B cell (primary cell): ENCODE measurements at regions not wholly inside any gene's neighbourhood (a gene's known extent, or its start where the extent isn't known, plus 50 kb on each side); places are given as distances from the start of the nearest gene placed in this dataset.

Experiments
- ATAC-seq: fragments of 200-7000 bp; cut with Tn5 transposase; one replicate; pipeline ENCODE4 v1.10.0; 2021; ENCODE audit warnings: low read depth, mild to moderate bottlenecking, moderate number of reproducible peaks, moderate library complexity
- CTCF ChIA-PET: fragments of 350-600 bp; sonication (Branson Sonifier 250); formaldehyde crosslinking; loops from one replicate; lab custom pipeline; 2021; ENCODE audit warnings: antibody characterized with exemption, inconsistent platforms; lab: Charles Lee
- POLR2A ChIA-PET: fragments of 350-600 bp; sonication (Branson Sonifier 250); formaldehyde crosslinking; loops from one replicate; lab custom pipeline; 2021; ENCODE audit warnings: antibody characterized with exemption; lab: Charles Lee
- DNase-seq: peaks from one replicate; pipeline ENCODE4 v3.0.0; 2013
- H2AFZ ChIP-seq: 2 replicates; pipeline ENCODE4 v1.6.1; 2012; ENCODE audit warnings: mild to moderate bottlenecking, low read depth, low read length; ENCODE audit not compliant: insufficient read depth, poor library complexity, severe bottlenecking
- H3K27ac ChIP-seq, 2 donors: 1 replicate in 1 of 2; 2 replicates in 1 of 2; pipeline ENCODE4 v1.5.1; 2012 to 2013; ENCODE audit warnings: low read length in 2 of 2, mild to moderate bottlenecking in 2 of 2, moderate library complexity in 1 of 2
- H3K27me3 ChIP-seq, 4 experiments: fragments of 200-600 bp in 1 of 4; sonication (generic) in 1 of 4; replicated peaks in 1 of 4; 1 replicate in 2 of 4; 2 replicates in 2 of 4; pipeline versions ENCODE4 v1.6.1 to v1.7.0; 2013 to 2016; ENCODE audit warnings: low read length in 3 of 4, mild to moderate bottlenecking in 2 of 4, mixed read lengths in 1 of 4, moderate library complexity in 1 of 4; ENCODE audit not compliant: insufficient read depth in 4 of 4, control insufficient read depth in 3 of 4; ENCODE audit errors: control extremely low read depth in 1 of 4
- H3K36me3 ChIP-seq, 2 experiments: replicated peaks in 1 of 2; 1 replicate in 1 of 2; 2 replicates in 1 of 2; pipeline versions ENCODE4 v1.6.1 to v1.7.1; 2013; ENCODE audit warnings: low read length in 1 of 2; ENCODE audit not compliant: insufficient read depth in 2 of 2, control insufficient read depth in 1 of 2; ENCODE audit errors: control extremely low read depth in 1 of 2, extremely low read depth in 1 of 2
- H3K4me1 ChIP-seq, 2 donors: fragments of 200-600 bp in 1 of 2; sonication (generic) in 1 of 2; 1 replicate in 1 of 2; 2 replicates in 1 of 2; pipeline versions ENCODE4 v1.5.1 to v1.6.1; 2013 to 2017; ENCODE audit warnings: low read length in 2 of 2; ENCODE audit not compliant: control insufficient read depth in 2 of 2, insufficient read depth in 2 of 2
- H3K4me2 ChIP-seq: replicated peaks from 2 replicates; pipeline ENCODE3; 2012; ENCODE audit warnings: mild to moderate bottlenecking, low read depth, low read length; ENCODE audit not compliant: poor library complexity, severe bottlenecking
- H3K4me3 ChIP-seq, 5 experiments: fragments of 200-600 bp in 1 of 5; sonication (generic) in 1 of 5; 1 replicate in 3 of 5; 2 replicates in 2 of 5; pipeline versions ENCODE4 v1.5.1 to v1.7.0; 2011 to 2016; ENCODE audit warnings: low read length in 4 of 5, mild to moderate bottlenecking in 4 of 5, low read depth in 2 of 5, control low read depth in 1 of 5, moderate library complexity in 1 of 5; ENCODE audit not compliant: insufficient read depth in 1 of 5; ENCODE audit errors: control extremely low read depth in 1 of 5, extremely low read depth in 1 of 5
- H3K79me2 ChIP-seq: fragments of 200-600 bp; sonication (generic); one replicate; pipeline ENCODE4 v1.6.0; 2016; ENCODE audit warnings: low read length; ENCODE audit not compliant: control insufficient read depth, insufficient read depth
- H3K9ac ChIP-seq: fragments of 200-600 bp; sonication (generic); 2 replicates; pipeline ENCODE4 v1.6.1; 2017; ENCODE audit warnings: mild to moderate bottlenecking, low read length, moderate library complexity
- H3K9me3 ChIP-seq, 3 donors: one replicate each; pipeline versions ENCODE4 v1.6.1 to v1.7.1; 2013; ENCODE audit warnings: low read length in 2 of 3; ENCODE audit not compliant: control insufficient read depth in 2 of 3, insufficient read depth in 1 of 3; ENCODE audit errors: control extremely low read depth in 1 of 3
- H4K20me1 ChIP-seq: 2 replicates; pipeline ENCODE4 v1.6.0; 2012; ENCODE audit warnings: mild to moderate bottlenecking, low read length; ENCODE audit not compliant: insufficient read depth, control insufficient read depth, poor library complexity, severe bottlenecking
- H3K27ac Mint-ChIP-seq: one replicate; pipeline ENCODE4 v1.8.0; 2021; ENCODE audit warnings: mixed read lengths
- H3K27me3 Mint-ChIP-seq: one replicate; pipeline ENCODE4 v1.8.0; 2021; ENCODE audit warnings: mixed read lengths
- H3K4me1 Mint-ChIP-seq: one replicate; pipeline ENCODE4 v1.8.0; 2021; ENCODE audit warnings: mixed read lengths
- H3K4me3 Mint-ChIP-seq: one replicate; pipeline ENCODE4 v1.8.0; 2021; ENCODE audit warnings: mixed read lengths
- H3K9me3 Mint-ChIP-seq: one replicate; pipeline ENCODE4 v1.8.0; 2022; ENCODE audit warnings: mixed read lengths; ENCODE audit not compliant: insufficient read depth
- CTCF ChIP-seq: fragments of 200-600 bp; IDR thresholded peaks from one replicate; pipeline ENCODE4 v1.8.0; 2022; ENCODE audit warnings: antibody characterized with exemption, mild to moderate bottlenecking
- EZH2 ChIP-seq: IDR thresholded peaks from 2 replicates; pipeline ENCODE4 v1.6.1; 2012; ENCODE audit warnings: borderline replicate concordance, low read depth, mild to moderate bottlenecking, moderate library complexity, low read length; ENCODE audit not compliant: insufficient read depth, poor library complexity, severe bottlenecking
- whole genome bisulfite sequencing: methylation state at CpG from one replicate; pipeline ENCODE4 v1.1.5; 2013; ENCODE audit warnings: missing lambda C conversion rate; ENCODE audit not compliant: insufficient coverage; 5-methylcytosine and 5-hydroxymethylcytosine counted together
- intact Hi-C: fragments of 100-400 bp; cut with micrococcal nuclease; formaldehyde crosslinking; loops from one replicate; pipeline ENCODE4 v1.10.0; 2022

GRCh38 chr6:1091900-1092299 lies 220.0 kb upstream of the FOXQ1 start:
- ATAC-seq (no peak), DNase-seq (no peak)
- POLR2A ChIA-PET: no interaction called here
- peaks cover 0 to 5% (median 0%) of the 10 kb centered on the region in 3 donors for H3K9me3 ChIP-seq
- CTCF ChIA-PET: no interaction called here
- H3K79me2 ChIP-seq: no peaks in the 10 kb centered on the region
- Mint-ChIP-seq H3K4me3 (no peak overlapping the region), H3K4me1 (no peaks in the 10 kb centered on the region), H3K9me3 (no peaks in the 10 kb centered on the region), H3K27me3 (peaks cover 18% of the 10 kb centered on the region), H3K27ac (no peak overlapping the region)
- no peak overlapping the region for H3K27ac ChIP-seq
- no peak for TF ChIP-seq EZH2
- no peak for TF ChIP-seq CTCF
- no peaks in the 10 kb centered on the region for H4K20me1 ChIP-seq
- H3K4me1 ChIP-seq: no peaks in the 10 kb centered on the region
- no peak overlapping the region for H3K9ac ChIP-seq
- no peak overlapping the region for H3K4me3 ChIP-seq
- no peak overlapping the region for H3K4me2 ChIP-seq
- no peaks in the 10 kb centered on the region for H3K36me3 ChIP-seq
- H3K27me3 ChIP-seq: peaks cover 0 to 7% (median 0%) of the 10 kb centered on the region in 4 experiments
- no peak overlapping the region for H2AFZ ChIP-seq
- 100% methylated on average over 1 of the region's 3 CpGs for WGBS
- intact Hi-C loops: no loop called here

- H3K9me3 ChIP-seq: peaks cover 0 to 2% (median 0%) of the 10 kb centered on the region in 3 donors
These were observed 222.0 kb upstream of the FOXQ1 start for GRCh38 chr6:1089859-1090258.

More at GRCh38 chr6:1089859-1090258, 222.0 kb upstream of the FOXQ1 start:
- CTCF ChIA-PET: no interaction called here
- Histone ChIP-seq H3K4me3 (no peak overlapping the region), H3K9ac (no peak overlapping the region), H2AFZ (no peak overlapping the region), H3K27me3 (peaks cover 0 to 7% (median 0%) of the 10 kb centered on the region in 4 experiments), H3K79me2 (no peaks in the 10 kb centered on the region), H3K36me3 (no peaks in the 10 kb centered on the region), H4K20me1 (no peaks in the 10 kb centered on the region), H3K27ac (no peak overlapping the region), H3K4me2 (no peak overlapping the region), H3K4me1 (no peaks in the 10 kb centered on the region)
- no peaks in the 10 kb centered on the region for H3K9me3 Mint-ChIP-seq
- no peaks in the 10 kb centered on the region for H3K4me1 Mint-ChIP-seq
- POLR2A ChIA-PET: no interaction called here
- intact Hi-C loops: no loop called here
- no peak overlapping the region for H3K4me3 Mint-ChIP-seq
- DNase-seq (no peak), ATAC-seq (no peak)
- peaks cover 21% of the 10 kb centered on the region for H3K27me3 Mint-ChIP-seq
- no CpG with 5 or more reads among the region's 1 CpG for WGBS
- no peak overlapping the region for H3K27ac Mint-ChIP-seq
- TF ChIP-seq CTCF: no peak
- TF ChIP-seq EZH2: no peak
